ENCODE measurements at regions not wholly inside any gene's neighbourhood (a gene's known extent, or its start where the extent isn't known, plus 50 kb on each side); places are given as distances from the start of the nearest gene placed in this dataset.

- POLR2A ChIA-PET, result no interaction called here
- Histone ChIP-seq H3K4me3 (ENCODE audit: low read depth, low read length) (no peak overlapping the region), H3K36me3 (ENCODE audit: control insufficient read depth in 2 of 2, insufficient read depth in 1 of 2, low read length in 2 of 2) (no peaks in the 10 kb centered on the region), H3K27ac (ENCODE audit: extremely low read depth, low read depth, low read length) (no peak overlapping the region), H3K9me3 (ENCODE audit: control insufficient read depth, insufficient read depth, low read depth, low read length) (no peaks in the 10 kb centered on the region), H3K4me1 (ENCODE audit: control insufficient read depth, insufficient read depth, low read length) (no peaks in the 10 kb centered on the region)
- TF ChIP-seq KLF16 (tag by site-specific recombination; IDR thresholded peaks at IDR 0.05), result no peak
- no peak for TF ChIP-seq ZNF394 (tag by site-specific recombination; IDR thresholded peaks at IDR 0.05; ENCODE audit: borderline replicate concordance)
- TF ChIP-seq, protein P1, sequence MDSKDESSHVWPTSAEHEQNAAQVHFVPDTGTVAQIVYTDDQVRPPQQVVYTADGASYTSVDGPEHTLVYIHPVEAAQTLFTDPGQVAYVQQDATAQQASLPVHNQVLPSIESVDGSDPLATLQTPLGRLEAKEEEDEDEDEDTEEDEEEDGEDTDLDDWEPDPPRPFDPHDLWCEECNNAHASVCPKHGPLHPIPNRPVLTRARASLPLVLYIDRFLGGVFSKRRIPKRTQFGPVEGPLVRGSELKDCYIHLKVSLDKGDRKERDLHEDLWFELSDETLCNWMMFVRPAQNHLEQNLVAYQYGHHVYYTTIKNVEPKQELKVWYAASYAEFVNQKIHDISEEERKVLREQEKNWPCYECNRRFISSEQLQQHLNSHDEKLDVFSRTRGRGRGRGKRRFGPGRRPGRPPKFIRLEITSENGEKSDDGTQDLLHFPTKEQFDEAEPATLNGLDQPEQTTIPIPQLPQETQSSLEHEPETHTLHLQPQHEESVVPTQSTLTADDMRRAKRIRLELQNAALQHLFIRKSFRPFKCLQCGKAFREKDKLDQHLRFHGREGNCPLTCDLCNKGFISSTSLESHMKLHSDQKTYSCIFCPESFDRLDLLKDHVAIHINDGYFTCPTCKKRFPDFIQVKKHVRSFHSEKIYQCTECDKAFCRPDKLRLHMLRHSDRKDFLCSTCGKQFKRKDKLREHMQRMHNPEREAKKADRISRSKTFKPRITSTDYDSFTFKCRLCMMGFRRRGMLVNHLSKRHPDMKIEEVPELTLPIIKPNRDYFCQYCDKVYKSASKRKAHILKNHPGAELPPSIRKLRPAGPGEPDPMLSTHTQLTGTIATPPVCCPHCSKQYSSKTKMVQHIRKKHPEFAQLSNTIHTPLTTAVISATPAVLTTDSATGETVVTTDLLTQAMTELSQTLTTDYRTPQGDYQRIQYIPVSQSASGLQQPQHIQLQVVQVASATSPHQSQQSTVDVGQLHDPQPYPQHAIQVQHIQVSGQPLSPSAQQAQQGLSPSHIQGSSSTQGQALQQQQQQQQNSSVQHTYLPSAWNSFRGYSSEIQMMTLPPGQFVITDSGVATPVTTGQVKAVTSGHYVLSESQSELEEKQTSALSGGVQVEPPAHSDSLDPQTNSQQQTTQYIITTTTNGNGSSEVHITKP (tag by site-specific recombination; IDR thresholded peaks at IDR 0.05), result no peak
- TF ChIP-seq ZNF747 (tag by site-specific recombination; IDR thresholded peaks at IDR 0.05), result no peak
- CTCF ChIA-PET, result no interaction called here
Measured at GRCh38 chr1:115215110-115215509, 122.9 kb downstream of the NGF start.

DNA sequence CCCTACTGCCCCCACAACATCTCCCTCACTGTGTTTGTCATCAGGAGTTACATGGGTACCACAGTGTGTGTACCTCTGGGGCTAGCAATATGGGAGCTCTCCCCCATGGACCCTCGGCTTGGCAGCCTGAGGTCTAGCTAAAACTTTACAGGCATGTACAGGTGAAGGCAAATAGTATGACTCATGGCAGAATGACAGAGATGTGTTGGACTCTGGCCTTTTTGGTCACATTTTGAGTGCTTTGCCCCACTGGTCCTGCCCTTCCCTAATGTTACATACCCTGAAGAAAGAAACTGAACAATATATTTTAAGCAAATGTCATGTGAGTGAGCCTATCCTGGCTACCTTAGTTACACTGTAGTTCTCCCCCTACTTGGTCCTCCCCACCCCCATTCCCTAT, 124.0 kb downstream of the NGF start:
- Histone ChIP-seq H3K27ac (ENCODE audit: extremely low read depth, low read depth, low read length) (no peak overlapping the region), H3K36me3 (ENCODE audit: control insufficient read depth in 2 of 2, insufficient read depth in 1 of 2, low read length in 2 of 2) (no peaks in the 10 kb centered on the region), H3K4me1 (ENCODE audit: control insufficient read depth, insufficient read depth, low read length) (no peaks in the 10 kb centered on the region), H3K9me3 (ENCODE audit: control insufficient read depth, insufficient read depth, low read depth, low read length) (no peaks in the 10 kb centered on the region), H3K4me3 (ENCODE audit: low read depth, low read length) (no peak overlapping the region)
- TF ChIP-seq ZNF248 (tag by site-specific recombination; IDR thresholded peaks at IDR 0.05) (no peak), ZSCAN23 (tag by site-specific recombination; IDR thresholded peaks at IDR 0.05) (no peak), ZNF629 (tag by site-specific recombination; IDR thresholded peaks at IDR 0.05) (no peak), FEZF1 (tag by site-specific recombination; IDR thresholded peaks at IDR 0.05) (no peak)
- TF ChIP-seq, protein P2, sequence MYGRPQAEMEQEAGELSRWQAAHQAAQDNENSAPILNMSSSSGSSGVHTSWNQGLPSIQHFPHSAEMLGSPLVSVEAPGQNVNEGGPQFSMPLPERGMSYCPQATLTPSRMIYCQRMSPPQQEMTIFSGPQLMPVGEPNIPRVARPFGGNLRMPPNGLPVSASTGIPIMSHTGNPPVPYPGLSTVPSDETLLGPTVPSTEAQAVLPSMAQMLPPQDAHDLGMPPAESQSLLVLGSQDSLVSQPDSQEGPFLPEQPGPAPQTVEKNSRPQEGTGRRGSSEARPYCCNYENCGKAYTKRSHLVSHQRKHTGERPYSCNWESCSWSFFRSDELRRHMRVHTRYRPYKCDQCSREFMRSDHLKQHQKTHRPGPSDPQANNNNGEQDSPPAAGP (tag by site-specific recombination; IDR thresholded peaks at IDR 0.05), result no peak
- ChIA-PET POLR2A (no interaction called here), CTCF (no interaction called here)

- TF ChIP-seq ZNF157 (tag by site-specific recombination; IDR thresholded peaks at IDR 0.05), result no peak
- peak; percentile 67 for TF ChIP-seq ATF2 (tag by site-specific recombination; IDR thresholded peaks at IDR 0.05; ENCODE audit: low read depth)
- H3K27ac ChIP-seq (ENCODE audit: extremely low read depth, low read depth, low read length), result no peak overlapping the region
- CTCF ChIA-PET, result interaction anchor here (0.6 to 1.0 kb wide), 3 partner anchors 26 to 30 kb away, joined by 3 to 8 read pairs (median 3); no protein-coding TSS in a partner anchor
- POLR2A ChIA-PET, result no interaction called here
- no peaks in the 10 kb centered on the region for H3K4me1 ChIP-seq (ENCODE audit: control insufficient read depth, insufficient read depth, low read length)
- H3K4me3 ChIP-seq (ENCODE audit: low read depth, low read length), result no peak overlapping the region
- no peaks in the 10 kb centered on the region for H3K36me3 ChIP-seq (ENCODE audit: control insufficient read depth in 2 of 2, insufficient read depth in 1 of 2, low read length in 2 of 2)
- H3K9me3 ChIP-seq (ENCODE audit: control insufficient read depth, insufficient read depth, low read depth, low read length), result no peaks in the 10 kb centered on the region
Measured at GRCh38 chr1:115213130-115213529, 123.8 kb upstream of the TSPAN2 start.

DNA sequence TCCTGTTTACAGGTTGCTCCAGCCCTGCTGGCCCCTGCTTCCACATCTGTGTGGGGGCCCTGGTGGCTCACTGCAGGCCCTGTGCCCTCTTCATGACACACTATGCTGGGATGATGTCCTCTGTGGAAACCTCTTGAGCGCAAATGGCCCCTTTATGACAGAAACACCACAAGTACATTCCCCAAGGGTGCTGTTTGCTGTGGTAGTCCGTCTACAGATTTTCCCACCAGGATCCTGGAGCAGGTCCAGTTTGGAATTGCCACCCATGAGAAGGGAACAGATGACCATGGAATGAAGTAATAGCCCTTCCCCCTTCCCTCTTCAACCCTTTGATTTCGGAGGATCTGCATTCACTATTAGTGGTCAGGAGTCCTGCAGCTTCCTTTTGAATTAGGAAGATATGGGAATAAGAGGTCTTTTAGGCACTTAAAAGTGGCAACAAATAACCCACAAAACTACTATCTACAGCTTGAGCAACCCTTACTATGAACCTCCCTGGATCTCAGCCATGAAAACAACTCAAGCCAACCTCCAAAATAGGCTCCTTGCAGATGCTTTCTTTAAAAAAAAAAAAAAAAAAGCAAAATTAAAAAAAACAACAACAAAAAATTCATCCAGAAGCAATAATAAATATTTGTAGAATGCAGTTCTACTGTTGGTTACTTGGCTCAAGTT, 121.9 kb upstream of the TSPAN2 start:
- POLR2A ChIA-PET, result interaction anchor here (1.3 kb wide), 1 partner anchor 30 kb away, joined by 3 read pairs; no protein-coding TSS in a partner anchor

More for the DNA sequence above, 121.9 kb upstream of the TSPAN2 start:
- Histone ChIP-seq H3K9me3 (ENCODE audit: control insufficient read depth, insufficient read depth, low read depth, low read length) (no peaks in the 10 kb centered on the region), H3K4me3 (ENCODE audit: low read depth, low read length) (no peak overlapping the region), H3K27ac (ENCODE audit: extremely low read depth, low read depth, low read length) (no peak overlapping the region), H3K36me3 (ENCODE audit: control insufficient read depth in 2 of 2, insufficient read depth in 1 of 2, low read length in 2 of 2) (no peaks in the 10 kb centered on the region), H3K4me1 (ENCODE audit: control insufficient read depth, insufficient read depth, low read length) (no peaks in the 10 kb centered on the region)
- TF ChIP-seq ZIC2 (tag by site-specific recombination; IDR thresholded peaks at IDR 0.05) (peak; percentile 45), ZBTB20 (tag by site-specific recombination; IDR thresholded peaks at IDR 0.05) (no peak), ZNF747 (tag by site-specific recombination; IDR thresholded peaks at IDR 0.05) (no peak), ZNF473 (tag by site-specific recombination; IDR thresholded peaks at IDR 0.05) (no peak)
- TF ChIP-seq, protein P3, sequence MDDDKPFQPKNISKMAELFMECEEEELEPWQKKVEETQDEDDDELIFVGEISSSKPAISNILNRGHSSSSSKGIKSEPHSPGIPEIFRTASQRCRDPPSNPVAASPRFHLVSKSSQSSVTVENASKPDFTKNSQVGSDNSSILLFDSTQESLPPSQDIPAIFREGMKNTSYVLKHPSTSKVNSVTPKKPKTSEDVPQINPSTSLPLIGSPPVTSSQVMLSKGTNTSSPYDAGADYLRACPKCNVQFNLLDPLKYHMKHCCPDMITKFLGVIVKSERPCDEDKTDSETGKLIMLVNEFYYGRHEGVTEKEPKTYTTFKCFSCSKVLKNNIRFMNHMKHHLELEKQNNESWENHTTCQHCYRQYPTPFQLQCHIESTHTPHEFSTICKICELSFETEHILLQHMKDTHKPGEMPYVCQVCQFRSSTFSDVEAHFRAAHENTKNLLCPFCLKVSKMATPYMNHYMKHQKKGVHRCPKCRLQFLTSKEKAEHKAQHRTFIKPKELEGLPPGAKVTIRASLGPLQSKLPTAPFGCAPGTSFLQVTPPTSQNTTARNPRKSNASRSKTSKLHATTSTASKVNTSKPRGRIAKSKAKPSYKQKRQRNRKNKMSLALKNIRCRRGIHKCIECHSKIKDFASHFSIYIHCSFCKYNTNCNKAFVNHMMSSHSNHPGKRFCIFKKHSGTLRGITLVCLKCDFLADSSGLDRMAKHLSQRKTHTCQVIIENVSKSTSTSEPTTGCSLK (tag by site-specific recombination; IDR thresholded peaks at IDR 0.05), result no peak
- CTCF ChIA-PET, result interaction anchor here (0.5 to 0.6 kb wide), 3 partner anchors 216 to 684 kb away, joined by 3 to 6 read pairs (median 3); no protein-coding TSS in a partner anchor
